ENCODE measurements at regions not wholly inside any gene's neighbourhood (a gene's known extent, or its start where the extent isn't known, plus 50 kb on each side); places are given as distances from the start of the nearest gene placed in this dataset.

DNA sequence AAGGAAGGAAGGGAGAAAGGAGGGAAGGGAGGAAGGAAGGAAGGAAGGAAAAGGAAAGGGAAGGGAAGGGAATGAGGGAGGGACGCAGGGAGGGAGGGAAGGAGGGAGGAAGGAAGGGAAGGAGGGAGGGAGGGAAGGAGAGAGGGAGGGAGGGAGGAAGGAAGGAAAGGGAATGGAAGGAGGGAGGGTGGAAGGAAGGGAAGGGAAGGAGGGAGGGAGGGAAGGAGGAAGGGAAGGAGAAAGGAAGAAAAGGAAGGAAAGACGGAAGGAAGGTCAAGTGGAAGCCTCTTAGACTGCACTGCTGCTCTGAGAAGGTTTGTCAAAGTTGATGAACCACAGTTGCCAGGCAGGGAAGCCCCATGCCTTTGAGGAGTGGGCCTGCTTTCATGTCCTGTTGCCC lies 324.3 kb upstream of the ZFP64 start:
- TF ChIP-seq, protein P1, sequence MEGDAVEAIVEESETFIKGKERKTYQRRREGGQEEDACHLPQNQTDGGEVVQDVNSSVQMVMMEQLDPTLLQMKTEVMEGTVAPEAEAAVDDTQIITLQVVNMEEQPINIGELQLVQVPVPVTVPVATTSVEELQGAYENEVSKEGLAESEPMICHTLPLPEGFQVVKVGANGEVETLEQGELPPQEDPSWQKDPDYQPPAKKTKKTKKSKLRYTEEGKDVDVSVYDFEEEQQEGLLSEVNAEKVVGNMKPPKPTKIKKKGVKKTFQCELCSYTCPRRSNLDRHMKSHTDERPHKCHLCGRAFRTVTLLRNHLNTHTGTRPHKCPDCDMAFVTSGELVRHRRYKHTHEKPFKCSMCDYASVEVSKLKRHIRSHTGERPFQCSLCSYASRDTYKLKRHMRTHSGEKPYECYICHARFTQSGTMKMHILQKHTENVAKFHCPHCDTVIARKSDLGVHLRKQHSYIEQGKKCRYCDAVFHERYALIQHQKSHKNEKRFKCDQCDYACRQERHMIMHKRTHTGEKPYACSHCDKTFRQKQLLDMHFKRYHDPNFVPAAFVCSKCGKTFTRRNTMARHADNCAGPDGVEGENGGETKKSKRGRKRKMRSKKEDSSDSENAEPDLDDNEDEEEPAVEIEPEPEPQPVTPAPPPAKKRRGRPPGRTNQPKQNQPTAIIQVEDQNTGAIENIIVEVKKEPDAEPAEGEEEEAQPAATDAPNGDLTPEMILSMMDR (IDR thresholded peaks at IDR 0.05): no peak
- no peak for TF ChIP-seq EP300 (IDR thresholded peaks at IDR 0.05)
- no peak for TF ChIP-seq POLR2A (IDR thresholded peaks at IDR 0.05)
- H3K9me3 ChIP-seq: peaks cover 0 to 3% (median 0%) of the 10 kb centered on the region in 4 donors
- no peak for DNase-seq (ENCODE audit: low spot score in 2 of 2)
- H3K27ac ChIP-seq: no peak overlapping the region
- WGBS, 2 donors: 77 to 86% methylated on average over 2 of the region's 2 CpGs
- H3K4me1 ChIP-seq: no peaks in the 10 kb centered on the region
- no peaks in the 10 kb centered on the region for H3K36me3 ChIP-seq
- no peak overlapping the region for H3K4me3 ChIP-seq
- no peaks in the 10 kb centered on the region for H3K27me3 ChIP-seq

DNA sequence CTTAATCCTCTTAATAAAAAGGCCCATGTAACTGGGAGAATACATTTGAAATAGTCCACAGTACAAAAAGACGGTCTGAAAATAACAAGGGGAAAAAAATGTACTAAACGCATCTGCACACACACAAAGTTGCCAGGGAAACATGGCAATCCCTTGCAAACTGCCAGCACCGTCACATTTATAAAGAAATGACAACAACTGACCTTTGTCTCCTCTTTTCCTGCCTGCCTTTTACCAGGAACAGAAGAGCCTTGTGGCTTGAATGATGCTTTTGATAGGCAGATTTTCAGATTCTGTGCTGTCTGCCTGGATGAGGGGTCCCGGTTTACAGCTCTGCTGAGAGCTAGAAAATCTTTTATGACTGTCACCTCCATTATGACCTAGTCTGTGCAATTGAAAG lies 308.6 kb upstream of the ZFP64 start:
- no peaks in the 10 kb centered on the region for H3K27me3 ChIP-seq
- no peaks in the 10 kb centered on the region for H3K36me3 ChIP-seq
- H3K9me3 ChIP-seq: no peaks in the 10 kb centered on the region
- no peak overlapping the region for H3K4me3 ChIP-seq
- H3K27ac ChIP-seq: no peak overlapping the region
- DNase-seq (ENCODE audit: low spot score in 2 of 2): no peak
- TF ChIP-seq EP300 (IDR thresholded peaks at IDR 0.05) (no peak), POLR2A (IDR thresholded peaks at IDR 0.05) (no peak)
- TF ChIP-seq, protein P1 (IDR thresholded peaks at IDR 0.05): no peak
- no peaks in the 10 kb centered on the region for H3K4me1 ChIP-seq
- 31 to 32% methylated on average over 4 of the region's 4 CpGs for WGBS, 2 donors

DNA sequence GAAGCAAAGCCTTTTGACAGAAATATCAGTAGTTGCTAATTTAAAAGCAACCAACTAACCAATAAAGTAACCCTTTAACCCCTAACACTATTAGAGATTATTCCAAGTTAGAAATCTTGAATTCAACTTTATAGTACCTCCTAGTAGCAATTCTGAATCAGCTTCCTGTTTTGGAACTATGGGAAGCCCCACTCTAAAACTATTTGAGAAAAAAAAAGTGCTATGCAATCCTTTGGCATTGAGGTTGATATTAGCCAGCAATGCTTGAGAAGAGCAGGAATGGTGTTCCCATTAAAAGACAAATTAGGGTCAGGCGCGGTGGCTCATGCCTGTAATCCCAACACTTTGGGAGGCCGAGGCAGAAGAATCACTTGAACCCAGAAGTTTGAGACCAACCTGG lies 306.2 kb upstream of the ZFP64 start:
- WGBS, 2 donors: 85 to 89% methylated on average over 3 of the region's 3 CpGs
- H3K36me3 ChIP-seq: no peaks in the 10 kb centered on the region

DNA sequence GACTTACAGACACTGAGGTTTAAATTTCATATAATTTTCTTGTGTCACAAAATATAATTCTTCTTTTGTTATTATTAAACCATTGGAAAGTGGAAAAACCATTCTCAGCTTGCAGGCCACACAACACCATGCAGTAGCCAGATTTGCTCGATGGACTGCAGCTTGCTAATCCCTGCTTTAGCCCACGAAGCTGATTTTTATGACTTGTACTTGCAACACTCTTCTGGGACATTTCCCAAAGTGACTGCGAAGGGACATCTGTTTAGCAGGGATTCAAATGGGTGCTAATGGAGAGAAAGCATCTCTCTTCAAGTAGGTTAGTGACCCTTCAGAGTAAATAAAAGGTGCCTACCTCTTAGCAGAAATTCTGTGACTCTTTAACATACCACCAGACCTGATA lies 304.6 kb upstream of the ZFP64 start:
- 58 to 71% methylated on average over 3 of the region's 3 CpGs for WGBS, 2 donors
- DNase-seq (ENCODE audit: low spot score in 2 of 2): no peak
- Histone ChIP-seq H3K27ac (no peak overlapping the region), H3K27me3 (no peaks in the 10 kb centered on the region), H3K9me3 (no peaks in the 10 kb centered on the region), H3K4me1 (no peaks in the 10 kb centered on the region), H3K36me3 (no peaks in the 10 kb centered on the region), H3K4me3 (no peak overlapping the region)
- TF ChIP-seq EP300 (IDR thresholded peaks at IDR 0.05): no peak
- no peak for TF ChIP-seq POLR2A (IDR thresholded peaks at IDR 0.05)
- TF ChIP-seq, protein P1 (IDR thresholded peaks at IDR 0.05): no peak

More for the DNA sequence above, 306.2 kb upstream of the ZFP64 start:
- no peak for DNase-seq (ENCODE audit: low spot score in 2 of 2)
- no peak overlapping the region for H3K4me3 ChIP-seq
- H3K4me1 ChIP-seq: no peaks in the 10 kb centered on the region
- TF ChIP-seq, protein P1 (IDR thresholded peaks at IDR 0.05): no peak
- TF ChIP-seq EP300 (IDR thresholded peaks at IDR 0.05): no peak
- no peak overlapping the region for H3K27ac ChIP-seq
- H3K27me3 ChIP-seq: no peaks in the 10 kb centered on the region
- H3K9me3 ChIP-seq: no peaks in the 10 kb centered on the region

DNA sequence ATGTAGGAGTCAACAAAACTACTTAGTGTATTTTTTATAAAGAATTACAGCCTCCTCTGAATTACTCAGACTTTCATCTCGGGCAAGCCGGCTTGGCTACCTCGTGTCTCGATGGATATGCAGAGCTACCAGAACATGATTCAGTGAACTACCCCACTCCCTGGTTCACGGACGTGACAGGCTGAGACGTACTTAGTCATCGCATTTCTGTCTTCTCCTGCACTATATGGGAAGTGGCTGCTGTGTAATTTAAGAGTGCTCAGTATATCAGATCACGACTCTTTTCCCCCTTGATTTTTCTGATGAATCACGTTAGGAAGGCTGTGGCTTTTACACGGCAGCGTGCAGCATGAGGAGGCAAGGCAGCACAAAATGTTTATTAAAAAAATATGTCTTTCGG lies 302.7 kb upstream of the ZFP64 start:
- no peak for DNase-seq (ENCODE audit: low spot score in 2 of 2)
- Histone ChIP-seq H3K36me3 (no peaks in the 10 kb centered on the region), H3K4me3 (no peak overlapping the region), H3K4me1 (no peaks in the 10 kb centered on the region), H3K9me3 (no peaks in the 10 kb centered on the region), H3K27ac (no peak overlapping the region), H3K27me3 (no peaks in the 10 kb centered on the region)
- WGBS, 2 donors: 49 to 52% methylated on average over 13 of the region's 13 CpGs
- TF ChIP-seq EP300 (IDR thresholded peaks at IDR 0.05): no peak
- TF ChIP-seq, protein P1 (IDR thresholded peaks at IDR 0.05): no peak
- TF ChIP-seq POLR2A (IDR thresholded peaks at IDR 0.05): no peak

Data from tibial nerve (tissue), 4 donors.